Thoracic aorta (tissue), 2 donors: ENCODE measurements at regions not wholly inside any gene's neighbourhood (a gene's known extent, or its start where the extent isn't known, plus 50 kb on each side); places are given as distances from the start of the nearest gene placed in this dataset.

Experiments used
- ATAC-seq: fragments of 150-250 bp; one replicate; pipeline ENCODE4 v1.8.0; 2017; ENCODE audit warnings: low read depth; ENCODE audit not compliant: insufficient number of reproducible peaks, low FRiP score
- DNase-seq: peaks from one replicate; pipeline ENCODE4 v3.0.0-alpha.2; 2020; ENCODE audit warnings: low spot score
- H3K27ac ChIP-seq, 2 donors: fragments of 200-600 bp; sonication (generic); 1 replicate in 1 of 2; 2 replicates in 1 of 2; pipeline ENCODE4 v1.5.1; 2016; ENCODE audit warnings: mild to moderate bottlenecking in 2 of 2, moderate library complexity in 2 of 2
- H3K27me3 ChIP-seq: fragments of 200-600 bp; sonication (generic); replicated peaks from 2 replicates; pipeline ENCODE4 v1.6.0; 2016; ENCODE audit warnings: mild to moderate bottlenecking; ENCODE audit not compliant: insufficient read depth
- H3K36me3 ChIP-seq: fragments of 200-600 bp; sonication (generic); one replicate; pipeline ENCODE4 v1.5.1; 2016
- H3K4me1 ChIP-seq, 2 donors: fragments of 200-600 bp; sonication (generic); 1 replicate in 1 of 2; 2 replicates in 1 of 2; pipeline versions ENCODE4 v1.5.1 to v1.6.0; 2016; ENCODE audit warnings: low read depth in 2 of 2, mild to moderate bottlenecking in 1 of 2; ENCODE audit not compliant: control insufficient read depth in 1 of 2
- H3K4me3 ChIP-seq: fragments of 200-600 bp; sonication (generic); 2 replicates; pipeline ENCODE4 v1.5.1; 2016; ENCODE audit warnings: mild to moderate bottlenecking
- H3K9me3 ChIP-seq: fragments of 200-600 bp; sonication (generic); 2 replicates; pipeline ENCODE4 v1.5.1; 2016
- TF ChIP-seq, protein P1 (sequence below): fragments of 200-600 bp; sonication (generic); IDR thresholded peaks from one replicate; pipeline ENCODE4 v1.5.1; 2019; ENCODE audit warnings: antibody characterized with exemption

DNA sequence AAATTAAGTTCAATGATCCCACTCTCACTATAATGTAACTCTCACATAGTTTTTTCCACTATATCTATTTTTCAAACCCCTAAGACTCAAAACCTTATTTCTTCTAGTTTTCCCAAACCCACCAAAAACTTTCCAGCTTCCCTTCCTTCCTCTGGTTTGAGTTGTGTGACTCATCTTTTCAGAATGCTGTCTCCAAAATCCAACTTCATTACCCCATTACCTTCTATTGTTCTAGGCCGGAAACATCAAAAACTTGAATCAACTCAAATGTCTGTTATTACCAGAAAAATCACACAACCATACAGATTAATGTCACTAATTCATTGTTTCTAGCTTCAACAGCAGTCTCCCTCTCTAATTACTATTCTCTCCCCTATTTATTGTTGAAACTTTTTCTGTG, 1090.3 kb downstream of the HACE1 start:
- ATAC-seq (no peak), DNase-seq (no peak)
- H3K4me3 ChIP-seq = no peak overlapping the region
- no peak overlapping the region for H3K27ac ChIP-seq
- TF ChIP-seq, protein P1, sequence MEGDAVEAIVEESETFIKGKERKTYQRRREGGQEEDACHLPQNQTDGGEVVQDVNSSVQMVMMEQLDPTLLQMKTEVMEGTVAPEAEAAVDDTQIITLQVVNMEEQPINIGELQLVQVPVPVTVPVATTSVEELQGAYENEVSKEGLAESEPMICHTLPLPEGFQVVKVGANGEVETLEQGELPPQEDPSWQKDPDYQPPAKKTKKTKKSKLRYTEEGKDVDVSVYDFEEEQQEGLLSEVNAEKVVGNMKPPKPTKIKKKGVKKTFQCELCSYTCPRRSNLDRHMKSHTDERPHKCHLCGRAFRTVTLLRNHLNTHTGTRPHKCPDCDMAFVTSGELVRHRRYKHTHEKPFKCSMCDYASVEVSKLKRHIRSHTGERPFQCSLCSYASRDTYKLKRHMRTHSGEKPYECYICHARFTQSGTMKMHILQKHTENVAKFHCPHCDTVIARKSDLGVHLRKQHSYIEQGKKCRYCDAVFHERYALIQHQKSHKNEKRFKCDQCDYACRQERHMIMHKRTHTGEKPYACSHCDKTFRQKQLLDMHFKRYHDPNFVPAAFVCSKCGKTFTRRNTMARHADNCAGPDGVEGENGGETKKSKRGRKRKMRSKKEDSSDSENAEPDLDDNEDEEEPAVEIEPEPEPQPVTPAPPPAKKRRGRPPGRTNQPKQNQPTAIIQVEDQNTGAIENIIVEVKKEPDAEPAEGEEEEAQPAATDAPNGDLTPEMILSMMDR = no peak
- H3K27me3 ChIP-seq = no peaks in the 10 kb centered on the region
- no peaks in the 10 kb centered on the region for H3K9me3 ChIP-seq
- H3K4me1 ChIP-seq = no peaks in the 10 kb centered on the region
- H3K36me3 ChIP-seq = no peaks in the 10 kb centered on the region

DNA sequence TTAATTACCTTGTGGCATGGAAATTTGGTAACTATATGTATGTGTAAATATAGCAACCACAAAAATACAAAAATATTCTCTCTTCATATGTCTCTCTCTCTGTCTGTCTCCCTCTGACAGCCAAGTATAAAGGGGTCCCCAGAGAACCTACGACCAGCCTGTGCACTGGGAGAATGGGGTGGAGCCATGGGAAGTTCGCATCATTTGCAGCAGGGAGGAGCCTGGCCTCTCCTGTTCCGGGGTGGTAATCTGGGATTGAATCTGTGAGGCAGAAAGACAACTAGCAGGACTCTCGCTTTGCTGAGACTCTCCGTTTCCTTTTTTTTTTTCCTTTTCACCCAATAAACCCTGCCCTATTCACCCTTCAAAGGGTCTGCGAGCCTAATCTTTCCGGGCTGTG, 1109.1 kb downstream of the HACE1 start:
- Histone ChIP-seq H3K36me3 (no peaks in the 10 kb centered on the region), H3K4me1 (no peaks in the 10 kb centered on the region), H3K4me3 (no peak overlapping the region), H3K27ac (no peak overlapping the region), H3K9me3 (no peaks in the 10 kb centered on the region), H3K27me3 (no peaks in the 10 kb centered on the region)
- ATAC-seq (no peak), DNase-seq (no peak)
- TF ChIP-seq, protein P1 = no peak

DNA sequence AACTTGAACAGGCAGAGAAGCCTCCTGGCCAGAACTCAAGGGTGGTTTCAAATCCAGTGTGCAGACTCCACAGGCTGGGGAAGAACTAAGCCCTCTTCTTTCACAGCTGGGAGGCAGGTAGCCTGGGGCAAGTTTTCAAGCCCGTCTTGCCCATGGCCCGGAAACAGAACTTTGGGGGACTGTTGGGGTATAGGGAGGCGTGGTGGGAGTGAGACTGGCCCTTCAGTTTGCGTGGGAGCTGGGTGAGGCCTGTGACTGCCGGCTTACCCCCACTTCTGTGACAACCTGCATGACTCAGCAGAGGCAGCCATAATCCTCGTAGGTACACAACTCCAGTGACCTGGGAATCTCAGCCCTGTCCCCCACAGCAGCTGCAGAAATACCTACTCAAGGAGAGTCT, 1125.7 kb downstream of the HACE1 start:
- no peak for DNase-seq
- no peak overlapping the region for H3K27ac ChIP-seq

DNA sequence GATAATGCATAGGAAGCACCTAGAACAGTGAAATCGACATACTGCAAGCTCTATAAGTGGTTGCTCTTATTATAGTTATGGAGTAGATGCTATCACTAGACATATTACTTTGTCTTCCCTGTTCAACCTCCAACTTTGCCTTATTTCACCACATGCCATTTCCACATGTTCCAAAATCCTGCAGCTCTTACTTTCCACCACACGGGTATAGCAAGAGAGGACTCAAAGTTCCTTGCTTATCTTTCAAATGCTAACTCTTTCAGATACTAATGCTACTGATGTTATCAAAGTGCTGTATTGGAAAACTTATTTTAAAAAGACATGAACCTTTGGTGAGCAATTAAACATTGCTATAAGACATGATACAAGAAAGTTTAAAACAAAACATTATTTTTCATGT, 1130.1 kb downstream of the HACE1 start:
- ATAC-seq (no peak), DNase-seq (no peak)
- H3K27ac ChIP-seq = no peak overlapping the region
- H3K27me3 ChIP-seq = no peaks in the 10 kb centered on the region
- no peaks in the 10 kb centered on the region for H3K36me3 ChIP-seq
- H3K4me1 ChIP-seq = no peaks in the 10 kb centered on the region
- TF ChIP-seq, protein P1 = no peak
- H3K9me3 ChIP-seq = no peaks in the 10 kb centered on the region
- H3K4me3 ChIP-seq = no peak overlapping the region

More for the DNA sequence above, 1125.7 kb downstream of the HACE1 start:
- Histone ChIP-seq H3K4me3 (no peak overlapping the region), H3K9me3 (no peaks in the 10 kb centered on the region), H3K4me1 (no peaks in the 10 kb centered on the region), H3K27me3 (no peaks in the 10 kb centered on the region), H3K36me3 (no peaks in the 10 kb centered on the region)
- TF ChIP-seq, protein P1 = no peak
- ATAC-seq = no peak

DNA sequence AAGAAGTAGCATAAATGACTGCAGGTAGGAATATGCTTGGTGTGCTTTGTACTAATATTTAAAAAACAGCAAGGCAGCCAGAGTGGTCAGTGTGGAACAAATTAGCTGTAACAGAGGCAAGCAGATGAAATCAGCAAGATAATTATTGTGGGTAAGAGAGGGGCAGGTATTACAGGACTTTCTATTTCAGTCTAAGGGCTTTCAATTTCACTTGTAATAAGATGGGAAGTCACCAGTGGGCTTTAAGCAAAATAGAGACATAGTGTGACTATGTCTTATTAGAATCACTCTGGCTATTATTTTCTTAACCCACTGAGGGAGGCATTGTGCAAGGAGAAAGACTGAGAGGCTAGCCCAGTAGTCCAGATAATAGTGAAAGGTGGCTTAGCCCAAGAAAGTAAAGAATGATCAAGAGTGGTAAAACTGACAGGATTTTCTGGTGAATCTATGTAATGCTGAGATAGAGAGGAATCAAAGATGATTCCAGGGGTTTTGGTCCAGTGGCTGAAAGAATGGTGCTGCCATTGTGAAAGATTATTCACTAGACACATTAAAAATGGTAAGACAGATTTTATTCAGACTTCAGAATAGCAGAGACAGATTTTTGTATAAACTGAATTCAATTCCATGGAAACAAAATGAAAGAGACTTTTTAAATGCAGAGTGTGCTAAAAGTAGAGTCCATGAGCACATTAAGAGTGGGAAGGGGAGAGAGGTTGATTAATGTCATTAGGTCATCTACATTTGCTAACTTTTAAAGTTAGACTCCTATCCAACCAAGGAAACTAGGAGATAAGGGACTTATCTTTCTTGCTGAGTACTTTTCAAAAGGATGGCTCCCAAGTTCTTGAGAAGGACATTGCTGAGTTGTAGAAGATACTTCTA, 1136.0 kb downstream of the HACE1 start:
- H3K36me3 ChIP-seq = no peaks in the 10 kb centered on the region
- DNase-seq = no peak
- no peak overlapping the region for H3K4me3 ChIP-seq
- no peak for ATAC-seq
- H3K27ac ChIP-seq = no peak overlapping the region
- H3K9me3 ChIP-seq = no peaks in the 10 kb centered on the region
- TF ChIP-seq, protein P1 = no peak
- no peaks in the 10 kb centered on the region for H3K4me1 ChIP-seq
- no peaks in the 10 kb centered on the region for H3K27me3 ChIP-seq
